ENCODE measurements at regions not wholly inside any gene's neighbourhood (a gene's known extent, or its start where the extent isn't known, plus 50 kb on each side); places are given as distances from the start of the nearest gene placed in this dataset.

GRCh38 chr9:89866701-89867100, 261.9 kb downstream of the GADD45G start:
- Mint-ChIP-seq H3K36me3 (no peaks in the 10 kb centered on the region), H3K4me1 (no peaks in the 10 kb centered on the region), H3K27me3 (peaks cover 21% of the 10 kb centered on the region), H3K9me3 (no peaks in the 10 kb centered on the region), H3K27ac (no peak overlapping the region), H3K4me3 (no peak overlapping the region)
- no peak for DNase-seq
- CTCF ChIA-PET: interaction anchor here (0.5 to 1.4 kb wide), 2 partner anchors 9 to 263 kb away, joined by 3 read pairs; no protein-coding TSS in a partner anchor

- H3K27me3 Mint-ChIP-seq: peaks cover 13% of the 10 kb centered on the region
- CTCF ChIA-PET: interaction anchor here (1.4 kb wide), 1 partner anchor 264 kb away, joined by 3 read pairs; no protein-coding TSS in a partner anchor
- no peaks in the 10 kb centered on the region for H3K4me1 Mint-ChIP-seq
Observed at GRCh38 chr9:89868100-89868499, 263.3 kb downstream of the GADD45G start.

GRCh38 chr9:89869793-89870580, 265.2 kb downstream of the GADD45G start:
- H3K9me3 Mint-ChIP-seq: no peaks in the 10 kb centered on the region
- CTCF ChIA-PET: interaction anchor here (1.2 kb wide), 1 partner anchor 272 kb away, joined by 3 read pairs; no protein-coding TSS in a partner anchor
- no peaks in the 10 kb centered on the region for H3K4me1 Mint-ChIP-seq
- H3K27me3 Mint-ChIP-seq: peaks cover 9% of the 10 kb centered on the region
- DNase-seq: no peak
- H3K4me3 Mint-ChIP-seq: no peak overlapping the region
- H3K27ac Mint-ChIP-seq: no peak overlapping the region
- H3K36me3 Mint-ChIP-seq: no peaks in the 10 kb centered on the region

More at GRCh38 chr9:89868100-89868499, 263.3 kb downstream of the GADD45G start:
- Mint-ChIP-seq H3K27ac (no peak overlapping the region), H3K4me3 (no peak overlapping the region), H3K9me3 (no peaks in the 10 kb centered on the region), H3K36me3 (no peaks in the 10 kb centered on the region)
- DNase-seq: no peak

DNA sequence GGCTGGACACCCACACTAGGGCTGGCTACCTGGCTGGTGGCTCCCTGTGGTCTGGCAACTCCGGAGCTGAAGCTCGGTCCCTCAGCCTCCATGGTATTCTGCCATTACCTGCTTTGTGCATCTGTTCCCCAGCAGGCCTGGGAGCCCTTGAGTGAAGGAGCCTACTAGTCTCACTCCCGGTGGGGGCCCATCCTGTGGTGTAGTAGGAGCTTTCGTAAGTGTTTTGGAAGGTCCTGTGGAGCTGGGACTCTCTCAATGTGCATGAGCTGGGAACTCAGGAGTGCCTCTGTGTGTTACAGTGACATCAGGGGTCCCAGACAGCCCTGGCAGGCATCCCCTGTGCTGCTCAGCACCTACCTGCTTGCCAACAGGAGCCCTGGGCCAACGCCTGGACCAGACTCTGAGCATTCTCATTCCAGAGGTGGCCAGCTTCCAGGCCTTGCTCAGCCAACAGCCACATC, 267.1 kb downstream of the GADD45G start:
- no peaks in the 10 kb centered on the region for H3K4me1 Mint-ChIP-seq
- no peaks in the 10 kb centered on the region for H3K9me3 Mint-ChIP-seq
- H3K4me3 Mint-ChIP-seq: no peak overlapping the region
- CTCF ChIA-PET: no interaction called here
- no peak for DNase-seq
- no peaks in the 10 kb centered on the region for H3K36me3 Mint-ChIP-seq
- H3K27me3 Mint-ChIP-seq: peaks cover 8% of the 10 kb centered on the region
- H3K27ac Mint-ChIP-seq: no peak overlapping the region

DNA sequence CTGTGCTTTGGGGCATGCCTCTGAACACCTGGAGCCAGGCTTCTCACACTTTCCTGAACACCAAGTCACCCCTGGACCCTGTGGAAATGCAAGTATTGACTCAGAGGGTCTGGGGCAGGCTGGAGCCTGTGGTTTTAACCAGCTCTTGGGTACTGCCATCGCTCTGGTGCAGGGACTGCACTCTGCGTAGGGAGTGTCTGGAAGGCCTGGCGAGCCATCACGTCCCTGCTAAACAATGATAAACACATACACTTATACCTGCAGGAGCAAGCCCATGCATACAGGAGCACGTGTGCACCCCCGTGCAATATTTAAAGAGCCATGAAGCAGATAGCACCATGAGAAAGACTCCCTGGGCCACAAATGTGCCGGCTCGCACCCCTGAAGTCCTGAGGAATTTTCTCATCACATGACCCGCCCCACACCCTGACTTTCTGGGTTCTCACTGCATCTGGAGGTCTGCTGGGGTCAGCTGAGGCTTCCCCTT, 267.7 kb downstream of the GADD45G start:
- no peaks in the 10 kb centered on the region for H3K36me3 Mint-ChIP-seq
- H3K4me3 Mint-ChIP-seq: no peak overlapping the region
- no peak overlapping the region for H3K27ac Mint-ChIP-seq
- peaks cover 8% of the 10 kb centered on the region for H3K27me3 Mint-ChIP-seq
- no peaks in the 10 kb centered on the region for H3K4me1 Mint-ChIP-seq
- no peak for DNase-seq
- no peaks in the 10 kb centered on the region for H3K9me3 Mint-ChIP-seq
- CTCF ChIA-PET: no interaction called here

- Mint-ChIP-seq H3K4me1 (no peaks in the 10 kb centered on the region), H3K36me3 (no peaks in the 10 kb centered on the region), H3K4me3 (no peak overlapping the region), H3K27me3 (peaks cover 8% of the 10 kb centered on the region), H3K9me3 (no peaks in the 10 kb centered on the region), H3K27ac (no peak overlapping the region)
- no peak for DNase-seq
- CTCF ChIA-PET: no interaction called here
Observed at GRCh38 chr9:89872913-89873707, 268.3 kb downstream of the GADD45G start.

DNA sequence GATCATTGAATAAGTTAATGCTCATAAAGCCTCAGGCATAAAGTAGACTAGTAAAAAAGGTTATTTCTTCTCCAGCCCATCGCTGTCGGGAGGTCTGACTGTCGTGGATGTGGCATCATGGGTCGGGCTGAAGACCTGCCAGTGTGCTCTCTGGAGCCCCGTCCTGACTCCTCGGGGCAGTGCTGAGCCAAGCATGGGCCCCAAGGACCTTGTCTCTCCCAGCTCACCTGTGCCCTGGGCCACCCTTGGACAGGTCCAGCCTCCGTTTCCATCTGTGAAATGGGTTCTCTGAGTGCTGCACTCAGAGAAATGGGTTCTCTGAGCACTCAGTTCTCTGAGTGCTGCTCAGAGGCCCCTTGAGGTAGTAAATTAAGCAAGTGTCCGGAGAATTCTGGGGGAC, 269.0 kb downstream of the GADD45G start:
- no peak for DNase-seq
- CTCF ChIA-PET: interaction anchor here (0.6 kb wide), 1 partner anchor 52 kb away, joined by 3 read pairs; no protein-coding TSS in a partner anchor
- H3K27me3 Mint-ChIP-seq: peaks cover 8% of the 10 kb centered on the region
- H3K9me3 Mint-ChIP-seq: no peaks in the 10 kb centered on the region
- H3K4me1 Mint-ChIP-seq: no peaks in the 10 kb centered on the region
- H3K36me3 Mint-ChIP-seq: no peaks in the 10 kb centered on the region
- H3K27ac Mint-ChIP-seq: no peak overlapping the region
- no peak overlapping the region for H3K4me3 Mint-ChIP-seq

DNA sequence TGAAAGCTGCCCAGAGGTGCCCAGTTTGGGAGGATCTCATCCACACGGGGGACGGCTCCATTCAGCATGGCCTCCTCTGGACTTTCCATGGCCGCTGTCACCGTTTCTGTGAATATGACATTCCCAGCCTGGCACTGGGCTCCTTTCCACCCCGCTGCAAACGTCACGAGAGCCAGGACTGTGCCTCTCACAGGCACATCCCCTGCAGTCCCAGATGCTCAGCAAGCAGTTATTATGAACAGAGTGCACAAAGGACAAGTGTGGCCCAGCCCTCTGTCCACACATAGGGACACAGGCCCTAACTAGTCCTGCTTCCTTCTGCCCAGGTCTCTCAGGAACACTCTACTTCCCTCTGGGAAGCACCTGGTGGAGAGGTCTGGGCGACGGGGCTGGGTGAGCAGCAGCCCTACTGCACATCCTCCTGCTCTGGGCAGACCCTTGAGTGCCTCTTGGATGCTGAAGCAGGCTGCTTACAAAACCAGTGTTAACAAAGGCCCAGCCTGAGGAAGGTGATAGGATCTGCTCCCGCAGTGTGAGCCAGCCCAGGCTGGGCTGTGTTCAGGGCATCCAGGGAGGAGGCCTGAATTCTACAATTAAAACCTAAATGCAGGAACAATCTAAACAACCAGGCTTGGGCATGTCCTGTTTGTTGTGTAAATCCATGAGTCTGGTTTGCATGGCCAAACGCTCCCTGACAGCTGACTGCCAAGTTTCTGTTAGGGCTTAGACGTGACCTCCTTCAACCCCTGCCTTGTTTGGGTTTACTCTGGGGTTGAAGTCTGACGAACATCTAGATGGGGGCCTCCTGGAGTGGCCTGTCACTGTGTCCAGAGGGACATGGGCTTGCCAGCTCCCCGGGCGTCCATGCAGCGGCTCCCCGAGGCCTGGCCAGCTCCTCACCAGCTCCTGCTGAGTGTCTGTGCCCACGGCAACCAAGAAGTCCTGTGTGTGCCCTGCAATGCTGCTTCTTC, 269.8 kb downstream of the GADD45G start:
- no peaks in the 10 kb centered on the region for H3K36me3 Mint-ChIP-seq
- H3K4me3 Mint-ChIP-seq: no peak overlapping the region
- peaks cover 8% of the 10 kb centered on the region for H3K27me3 Mint-ChIP-seq
- no peaks in the 10 kb centered on the region for H3K9me3 Mint-ChIP-seq
- CTCF ChIA-PET: interaction anchor here (0.6 to 1.8 kb wide), 3 partner anchors 51 to 271 kb away, joined by 3 to 5 read pairs (median 3); no protein-coding TSS in a partner anchor
- DNase-seq: no peak
- no peaks in the 10 kb centered on the region for H3K4me1 Mint-ChIP-seq
- H3K27ac Mint-ChIP-seq: no peak overlapping the region

GRCh38 chr9:89877051-89878002, 272.5 kb downstream of the GADD45G start:
- Mint-ChIP-seq H3K36me3 (no peaks in the 10 kb centered on the region), H3K27ac (no peak overlapping the region), H3K4me3 (no peak overlapping the region), H3K27me3 (peaks cover 8% of the 10 kb centered on the region), H3K9me3 (no peaks in the 10 kb centered on the region), H3K4me1 (no peaks in the 10 kb centered on the region)
- CTCF ChIA-PET: no interaction called here
- DNase-seq: no peak

GRCh38 chr9:89878003-89878411, 273.2 kb downstream of the GADD45G start:
- peaks cover 8% of the 10 kb centered on the region for H3K27me3 Mint-ChIP-seq
- no peaks in the 10 kb centered on the region for H3K4me1 Mint-ChIP-seq
- H3K36me3 Mint-ChIP-seq: no peaks in the 10 kb centered on the region
- H3K27ac Mint-ChIP-seq: no peak overlapping the region
- no peak for DNase-seq
- no peaks in the 10 kb centered on the region for H3K9me3 Mint-ChIP-seq
- no peak overlapping the region for H3K4me3 Mint-ChIP-seq
- CTCF ChIA-PET: no interaction called here

- no peak for DNase-seq
- Mint-ChIP-seq H3K9me3 (no peaks in the 10 kb centered on the region), H3K4me3 (no peak overlapping the region), H3K27ac (no peak overlapping the region), H3K27me3 (peaks cover 8% of the 10 kb centered on the region), H3K36me3 (no peaks in the 10 kb centered on the region), H3K4me1 (no peaks in the 10 kb centered on the region)
- CTCF ChIA-PET: interaction anchor here (1.9 kb wide), 1 partner anchor 275 kb away, joined by 8 read pairs; no protein-coding TSS in a partner anchor
Observed at GRCh38 chr9:89878687-89879086, 273.9 kb downstream of the GADD45G start.

GRCh38 chr9:89879276-89879675, 274.5 kb downstream of the GADD45G start:
- Mint-ChIP-seq H3K36me3 (no peaks in the 10 kb centered on the region), H3K27me3 (peaks cover 6% of the 10 kb centered on the region), H3K4me1 (no peaks in the 10 kb centered on the region), H3K9me3 (no peaks in the 10 kb centered on the region), H3K27ac (no peak overlapping the region), H3K4me3 (no peak overlapping the region)
- CTCF ChIA-PET: interaction anchor here (1.9 kb wide), 1 partner anchor 276 kb away, joined by 8 read pairs; no protein-coding TSS in a partner anchor
- no peak for DNase-seq

All from activated naive CD4-positive, alpha-beta T cell treated with anti-CD3 and anti-CD28 coated beads, Interleukin-2, amount 10 ng/mL, durations not matched to agents 7 days and 5 days (primary cell).